ENCODE measurements at regions not wholly inside any gene's neighbourhood (a gene's known extent, or its start where the extent isn't known, plus 50 kb on each side); places are given as distances from the start of the nearest gene placed in this dataset.

DNA sequence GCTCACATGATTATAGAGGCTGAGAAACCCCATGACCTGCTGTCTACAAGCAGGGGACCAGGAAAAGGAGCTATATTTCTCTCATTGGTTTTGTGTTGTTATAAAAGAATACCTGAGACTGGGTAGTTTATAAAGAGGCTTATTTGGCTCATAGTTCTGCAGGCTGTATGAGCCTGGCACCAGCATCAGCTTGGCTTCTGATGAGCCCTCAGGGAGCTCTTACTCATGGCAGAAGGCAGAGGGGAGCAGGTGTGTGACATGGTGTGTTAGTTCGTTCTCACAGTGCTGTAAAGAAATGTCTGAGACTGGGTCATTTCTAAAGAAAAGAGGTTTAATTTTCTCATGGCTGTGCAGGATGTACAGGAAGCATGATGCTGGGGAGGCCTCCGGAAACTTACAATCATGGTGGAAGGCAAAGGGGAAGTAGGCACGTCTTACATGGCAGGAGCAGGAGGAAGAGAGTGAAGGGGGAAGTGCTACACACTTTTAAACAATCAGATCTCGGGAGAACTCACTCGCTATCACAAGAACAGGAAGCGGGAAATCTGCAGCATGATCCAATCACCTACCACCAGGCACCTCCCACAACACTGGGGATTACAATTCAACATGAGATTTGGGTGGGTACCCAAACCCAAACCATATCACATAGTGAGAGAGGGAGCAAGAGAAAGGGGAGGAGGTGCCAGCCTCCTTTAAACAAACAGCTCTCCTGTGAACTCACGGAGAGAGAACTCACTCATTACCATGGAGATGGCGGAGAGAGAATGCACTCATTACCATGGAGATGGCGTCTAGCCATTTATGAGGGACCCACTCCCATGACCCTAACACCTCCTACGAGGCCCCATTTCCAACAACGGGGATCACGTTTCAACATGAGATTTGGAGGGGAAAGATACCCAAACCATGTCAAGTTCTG is 133.4 kb downstream of the JCAD start:
- in situ Hi-C loops (cut with MboI) = no loop called here
- SMC1A ChIA-PET (ENCODE audit: uncharacterized antibody, unreplicated experiment) = no interaction called here
- no peak overlapping the region for H3K27ac ChIP-seq (ENCODE audit: control insufficient read depth, insufficient read depth)
- no peaks in the 10 kb centered on the region for H3K36me3 ChIP-seq (ENCODE audit: control insufficient read depth in 2 of 2, insufficient read depth in 2 of 2, low read length in 1 of 2)
- intact Hi-C loops (cut with micrococcal nuclease; ENCODE audit: unreplicated experiment) = no loop called here
- RAD21 ChIA-PET (ENCODE audit: unreplicated experiment) = no interaction called here
- H2AFZ ChIP-seq (ENCODE audit: control insufficient read depth, low read depth, low read length) = no peak overlapping the region
- DNase-seq (ENCODE audit: low read depth, low spot score) = no peak
- TF ChIP-seq SIX5 (IDR thresholded peaks at IDR 0.05; ENCODE audit: low read depth, low read length, severe bottlenecking) (no peak), RB1 (IDR thresholded peaks at IDR 0.05; ENCODE audit: borderline replicate concordance) (no peak), ZNF24 (IDR thresholded peaks at IDR 0.05) (no peak), HCFC1 (IDR thresholded peaks at IDR 0.05; ENCODE audit: low read length) (no peak), FOXM1 (IDR thresholded peaks at IDR 0.05; ENCODE audit: low read depth, low read length) (no peak), EGR1 (IDR thresholded peaks at IDR 0.05; ENCODE audit: borderline replicate concordance in 1 of 2, low read depth in 2 of 2, low read length in 2 of 2) (no peak), ZNF274 (IDR thresholded peaks at IDR 0.05; ENCODE audit: insufficient read depth, insufficient read length) (no peak)
- TF ChIP-seq, protein P1, sequence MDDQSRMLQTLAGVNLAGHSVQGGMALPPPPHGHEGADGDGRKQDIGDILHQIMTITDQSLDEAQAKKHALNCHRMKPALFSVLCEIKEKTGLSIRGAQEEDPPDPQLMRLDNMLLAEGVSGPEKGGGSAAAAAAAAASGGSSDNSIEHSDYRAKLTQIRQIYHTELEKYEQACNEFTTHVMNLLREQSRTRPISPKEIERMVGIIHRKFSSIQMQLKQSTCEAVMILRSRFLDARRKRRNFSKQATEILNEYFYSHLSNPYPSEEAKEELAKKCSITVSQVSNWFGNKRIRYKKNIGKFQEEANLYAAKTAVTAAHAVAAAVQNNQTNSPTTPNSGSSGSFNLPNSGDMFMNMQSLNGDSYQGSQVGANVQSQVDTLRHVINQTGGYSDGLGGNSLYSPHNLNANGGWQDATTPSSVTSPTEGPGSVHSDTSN (IDR thresholded peaks at IDR 0.05; ENCODE audit: insufficient replicate concordance, low read depth, low read length) = no peak
- TF ChIP-seq, protein P2, sequence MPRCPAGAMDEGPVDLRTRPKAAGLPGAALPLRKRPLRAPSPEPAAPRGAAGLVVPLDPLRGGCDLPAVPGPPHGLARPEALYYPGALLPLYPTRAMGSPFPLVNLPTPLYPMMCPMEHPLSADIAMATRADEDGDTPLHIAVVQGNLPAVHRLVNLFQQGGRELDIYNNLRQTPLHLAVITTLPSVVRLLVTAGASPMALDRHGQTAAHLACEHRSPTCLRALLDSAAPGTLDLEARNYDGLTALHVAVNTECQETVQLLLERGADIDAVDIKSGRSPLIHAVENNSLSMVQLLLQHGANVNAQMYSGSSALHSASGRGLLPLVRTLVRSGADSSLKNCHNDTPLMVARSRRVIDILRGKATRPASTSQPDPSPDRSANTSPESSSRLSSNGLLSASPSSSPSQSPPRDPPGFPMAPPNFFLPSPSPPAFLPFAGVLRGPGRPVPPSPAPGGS (IDR thresholded peaks at IDR 0.05; ENCODE audit: borderline replicate concordance, insufficient read depth, low read depth, low read length, poor library complexity, severe bottlenecking) = no peak
- CTCF ChIA-PET = no interaction called here
- 43% methylated on average over 12 of the region's 12 CpGs for WGBS (ENCODE audit: insufficient coverage, insufficient replicate concordance, low lambda C conversion rate, missing lambda C conversion rate)
- no peak overlapping the region for H3K9ac ChIP-seq (ENCODE audit: control insufficient read depth, insufficient read depth, low read length)
- H3K9me3 ChIP-seq (replicated peaks; ENCODE audit: control insufficient read depth, insufficient read depth, low read length) = no peaks in the 10 kb centered on the region; the same call in 2 of the 3 replicates
- no peak overlapping the region for H3K4me2 ChIP-seq (ENCODE audit: control insufficient read depth, insufficient read depth)
- no peak overlapping the region for H3K4me3 ChIP-seq
- H3K27me3 ChIP-seq (replicated peaks in 1 of 2; ENCODE audit: control insufficient read depth in 2 of 2, insufficient read depth in 2 of 2, low read length in 1 of 2) = no peaks in the 10 kb centered on the region; a peak in 1 of 4 replicates
- POLR2A ChIA-PET = no interaction called here
- H4K20me1 ChIP-seq (ENCODE audit: control insufficient read depth, insufficient read depth) = no peaks in the 10 kb centered on the region
- no peak for FAIRE-seq
- no peak for ATAC-seq
- BruUV-seq (replicated peaks) = no TSS peak
- no peaks in the 10 kb centered on the region for H3K4me1 ChIP-seq (ENCODE audit: control insufficient read depth, insufficient read depth, low read length)
- H3K79me2 ChIP-seq (ENCODE audit: control insufficient read depth, insufficient read depth, low read length) = no peaks in the 10 kb centered on the region
